ENCODE measurements at regions not wholly inside any gene's neighbourhood (a gene's known extent, or its start where the extent isn't known, plus 50 kb on each side); places are given as distances from the start of the nearest gene placed in this dataset.
"Not testable (repeated sequence)": the region's sequence is repeated elsewhere in the genome, so short reads cannot be mapped to it uniquely, and the experiment has no call there.

DNA sequence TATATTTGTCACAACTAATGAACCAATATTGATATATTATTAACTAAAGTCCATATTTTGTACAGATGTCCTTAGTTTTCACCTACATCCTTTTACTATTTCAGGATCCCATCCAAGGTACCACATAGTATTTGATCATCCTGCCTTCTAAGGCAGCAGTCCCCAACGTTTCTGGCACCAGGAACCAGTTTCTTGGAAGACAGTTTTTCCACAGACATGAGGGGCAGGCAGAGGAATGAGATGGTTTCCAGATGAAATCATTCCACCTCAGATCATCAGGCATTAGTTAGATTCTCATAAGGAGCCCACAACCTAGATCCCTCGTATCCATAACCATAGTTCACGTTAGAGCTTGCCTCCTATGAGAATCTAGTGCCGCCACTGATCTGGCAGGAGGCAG, 82.8 kb upstream of the BCL2L14 start:
- Mint-ChIP-seq H3K4me1 (peaks cover 8% of the 10 kb centered on the region), H3K36me3 (peaks cover 33% of the 10 kb centered on the region), H3K9me3 (ENCODE audit: low read depth) (peaks cover 15% of the 10 kb centered on the region), H3K27me3 (no peaks in the 10 kb centered on the region), H3K27ac (no peak overlapping the region), H3K4me3 (no peak overlapping the region)
- ATAC-seq (no peak), DNase-seq (no peak)
- CTCF ChIA-PET = no interaction called here

DNA sequence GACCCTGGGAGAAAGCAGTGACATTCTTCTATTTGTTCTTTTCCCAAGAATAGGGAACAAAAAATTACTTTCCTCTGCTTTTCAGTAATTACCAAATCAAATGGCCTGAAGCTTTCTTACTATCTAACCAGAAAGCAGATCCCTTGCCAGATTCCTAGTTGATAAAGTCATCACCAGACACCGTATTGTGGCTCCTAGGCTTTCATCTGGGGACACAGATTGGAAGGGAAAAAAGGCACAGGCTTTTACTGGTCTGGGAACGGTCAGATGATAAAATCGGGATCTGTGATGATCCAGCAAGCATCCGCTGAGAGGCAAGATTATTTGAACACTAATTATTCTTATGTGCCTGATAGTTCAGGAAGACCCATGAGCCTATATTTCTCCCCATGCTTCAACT, 79.1 kb upstream of the BCL2L14 start:
- Mint-ChIP-seq H3K27ac (no peak overlapping the region), H3K9me3 (ENCODE audit: low read depth) (peaks cover 8% of the 10 kb centered on the region), H3K27me3 (no peaks in the 10 kb centered on the region), H3K36me3 (peaks cover 21% of the 10 kb centered on the region), H3K4me3 (no peak overlapping the region), H3K4me1 (no peaks in the 10 kb centered on the region)
- DNase-seq (no peak), ATAC-seq (no peak)
- CTCF ChIA-PET = no interaction called here

DNA sequence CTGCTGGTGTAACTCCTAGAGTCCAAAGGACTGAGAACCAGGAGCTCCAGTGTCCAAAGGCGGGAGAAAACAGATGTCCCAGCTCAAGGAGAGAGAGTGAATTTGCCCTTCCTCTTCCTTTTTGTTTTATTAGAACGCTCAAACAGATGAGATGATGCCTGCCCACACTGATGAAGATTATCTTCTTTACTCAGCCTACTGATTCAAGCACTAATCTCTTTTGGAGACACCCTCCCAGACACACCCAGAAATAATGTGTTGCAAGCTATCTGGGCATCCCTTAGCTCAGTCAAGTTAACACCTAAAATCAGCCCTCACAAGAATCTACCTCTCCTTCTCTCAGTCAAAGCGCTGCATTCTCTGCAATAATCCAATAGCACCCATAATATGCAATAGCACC, 78.2 kb upstream of the BCL2L14 start:
- Mint-ChIP-seq H3K9me3 (ENCODE audit: low read depth) (peaks cover 6% of the 10 kb centered on the region), H3K4me1 (no peaks in the 10 kb centered on the region), H3K4me3 (no peak overlapping the region), H3K36me3 (peaks cover 19% of the 10 kb centered on the region), H3K27ac (no peak overlapping the region), H3K27me3 (no peaks in the 10 kb centered on the region)
- ATAC-seq = no peak
- no peak for DNase-seq
- CTCF ChIA-PET = no interaction called here

- H3K36me3 Mint-ChIP-seq = peaks cover 12% of the 10 kb centered on the region
These were observed 72.3 kb upstream of the BCL2L14 start for GRCh38 chr12:11998307-11998943.

GRCh38 chr12:11998944-11999315, 71.8 kb upstream of the BCL2L14 start:
- peaks cover 12% of the 10 kb centered on the region for H3K36me3 Mint-ChIP-seq
- no peaks in the 10 kb centered on the region for H3K27me3 Mint-ChIP-seq
- CTCF ChIA-PET = no interaction called here
- DNase-seq = no peak
- peaks cover 2% of the 10 kb centered on the region for H3K9me3 Mint-ChIP-seq (ENCODE audit: low read depth)
- H3K4me3 Mint-ChIP-seq = no peak overlapping the region
- ATAC-seq = no peak
- peaks cover 17% of the 10 kb centered on the region for H3K4me1 Mint-ChIP-seq
- H3K27ac Mint-ChIP-seq = no peak overlapping the region

More at GRCh38 chr12:11998307-11998943, 72.3 kb upstream of the BCL2L14 start:
- DNase-seq = peak; percentile 71
- H3K4me1 Mint-ChIP-seq = peaks cover 17% of the 10 kb centered on the region
- peak; percentile 45 for ATAC-seq
- H3K4me3 Mint-ChIP-seq; H3K9me3 Mint-ChIP-seq (ENCODE audit: low read depth); H3K27ac Mint-ChIP-seq; H3K27me3 Mint-ChIP-seq: not testable (repeated sequence)
- CTCF ChIA-PET = interaction anchor here (1.2 kb wide), 1 partner anchor 9 kb away, joined by 4 read pairs; no protein-coding TSS in a partner anchor

DNA sequence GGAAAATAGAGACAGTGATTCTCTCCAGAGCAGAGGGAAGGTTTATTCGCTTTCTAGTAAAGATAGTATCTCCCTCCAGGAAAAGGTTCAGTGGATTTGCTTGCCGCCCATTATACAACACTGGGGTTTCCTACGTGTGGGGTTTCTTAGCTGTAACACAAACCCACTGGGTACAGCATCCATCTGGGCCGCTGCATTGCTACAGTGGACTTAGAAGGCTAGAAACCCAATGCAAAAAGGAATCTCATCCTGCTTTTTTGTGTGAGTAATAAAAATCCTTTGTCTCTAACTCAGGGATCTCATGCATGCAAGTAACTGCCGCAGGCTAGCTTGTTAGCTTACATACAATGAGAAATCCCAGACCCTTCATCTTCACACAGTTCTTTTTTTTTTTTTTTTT, 67.1 kb upstream of the BCL2L14 start:
- Mint-ChIP-seq H3K36me3 (peaks cover 12% of the 10 kb centered on the region), H3K9me3 (ENCODE audit: low read depth) (no peaks in the 10 kb centered on the region), H3K4me1 (peaks cover 35% of the 10 kb centered on the region), H3K4me3 (no peak overlapping the region), H3K27me3 (peaks cover 8% of the 10 kb centered on the region), H3K27ac (no peak overlapping the region)
- ATAC-seq (no peak), DNase-seq (no peak)
- CTCF ChIA-PET = interaction anchor here (0.7 to 2.9 kb wide), 3 partner anchors 29 to 422 kb away, joined by 3 to 12 read pairs (median 3); no protein-coding TSS in a partner anchor

DNA sequence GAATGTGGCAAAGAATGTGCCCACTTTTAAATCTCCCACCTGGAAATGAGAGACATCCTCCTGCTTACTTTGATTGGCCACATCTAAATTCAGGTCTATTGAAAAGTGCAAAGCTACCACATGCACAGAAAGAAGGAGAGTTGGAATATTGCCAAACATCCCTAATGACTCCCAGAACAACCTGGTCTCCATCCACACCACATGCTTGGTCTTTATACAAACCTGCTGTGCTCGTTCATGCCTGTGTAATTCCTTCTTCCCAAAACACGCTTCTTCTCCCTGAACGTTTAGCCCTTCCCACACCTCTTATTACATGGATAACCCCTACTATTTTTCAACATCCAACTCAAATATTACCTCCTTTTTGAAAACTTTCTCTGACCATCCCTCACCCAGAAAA, 66.2 kb upstream of the BCL2L14 start:
- peaks cover 8% of the 10 kb centered on the region for H3K27me3 Mint-ChIP-seq
- no peak for DNase-seq
- no peak overlapping the region for H3K4me3 Mint-ChIP-seq
- H3K27ac Mint-ChIP-seq = no peak overlapping the region
- no peaks in the 10 kb centered on the region for H3K9me3 Mint-ChIP-seq (ENCODE audit: low read depth)
- no peak for ATAC-seq
- peaks cover 38% of the 10 kb centered on the region for H3K4me1 Mint-ChIP-seq
- peaks cover 11% of the 10 kb centered on the region for H3K36me3 Mint-ChIP-seq
- CTCF ChIA-PET = interaction anchor here (0.7 to 2.9 kb wide), 2 partner anchors 29 to 72 kb away, joined by 3 to 12 read pairs; no protein-coding TSS in a partner anchor

DNA sequence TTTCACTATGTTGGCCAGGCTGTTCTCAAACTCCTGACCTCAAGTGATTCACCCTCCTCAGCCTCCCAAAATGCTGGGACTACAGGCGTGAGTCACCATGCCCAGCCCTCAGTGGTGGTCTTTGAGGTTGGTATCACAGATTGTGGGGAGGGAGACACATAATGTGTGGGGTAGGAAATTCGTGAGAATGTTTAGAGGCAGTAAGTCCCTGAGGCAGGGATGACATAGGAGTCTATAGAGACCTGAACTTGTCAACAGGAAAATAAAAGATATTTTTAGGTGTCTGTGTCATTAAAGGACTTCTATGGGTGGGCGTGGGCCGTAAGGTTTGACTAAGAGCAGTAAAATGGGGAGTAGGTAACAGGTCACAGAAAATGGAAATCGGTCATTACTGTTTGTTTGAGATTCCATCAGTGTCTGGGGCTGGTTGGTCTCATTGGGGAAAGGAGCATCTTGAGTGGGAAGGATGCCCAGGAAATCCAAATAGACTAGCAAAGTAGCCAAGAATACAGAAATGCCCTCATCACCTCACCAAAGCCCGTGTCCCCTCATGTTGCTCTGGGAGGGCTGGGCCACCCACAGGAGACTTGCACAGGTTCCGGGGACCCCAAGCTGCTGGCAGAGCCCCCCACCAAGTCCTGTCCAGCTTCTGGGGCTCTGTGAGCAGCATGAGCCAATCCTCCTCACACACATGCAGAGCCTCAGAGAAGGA, 63.6 kb upstream of the BCL2L14 start:
- Mint-ChIP-seq H3K4me1 (peaks cover 62% of the 10 kb centered on the region), H3K27ac (peak overlapping the region; percentile 84), H3K27me3 (peaks cover 11% of the 10 kb centered on the region), H3K4me3 (peak overlapping the region; percentile 9), H3K9me3 (ENCODE audit: low read depth) (no peaks in the 10 kb centered on the region), H3K36me3 (peaks cover 9% of the 10 kb centered on the region)
- CTCF ChIA-PET = interaction anchor here (0.6 to 4.7 kb wide), 10 partner anchors 10 to 454 kb away, joined by 4 to 35 read pairs (median 4); no protein-coding TSS in a partner anchor
- DNase-seq = peak; percentile 84
- ATAC-seq = peak; percentile 34

DNA sequence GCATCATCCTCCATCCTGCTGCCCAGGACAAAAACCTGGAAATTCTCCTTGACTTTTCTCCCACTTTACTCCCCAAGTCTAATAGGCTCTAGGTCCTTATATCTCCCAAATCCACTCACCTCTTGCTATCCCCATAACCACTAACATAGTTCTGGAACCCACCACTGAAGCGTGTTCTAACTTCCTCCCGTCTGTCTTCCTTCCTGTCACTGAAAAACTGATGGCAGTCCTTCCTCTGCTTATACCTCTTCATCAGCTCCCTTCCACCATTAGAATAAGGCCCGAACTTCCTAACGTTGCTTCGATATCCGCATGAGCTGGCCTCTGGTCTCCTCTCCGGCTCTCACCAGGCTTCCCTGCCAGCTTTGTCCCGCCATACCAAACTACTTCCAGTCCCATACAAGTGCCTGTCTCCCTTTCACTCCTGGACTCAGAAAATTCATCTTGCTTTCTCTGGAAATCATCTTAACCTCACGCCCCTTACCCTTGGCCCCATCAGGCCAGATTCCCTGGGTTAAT, 63.0 kb upstream of the BCL2L14 start:
- Mint-ChIP-seq H3K36me3 (peaks cover 9% of the 10 kb centered on the region), H3K27me3 (peaks cover 14% of the 10 kb centered on the region), H3K27ac (peak overlapping the region; percentile 84), H3K4me1 (peaks cover 69% of the 10 kb centered on the region), H3K4me3 (no peak overlapping the region), H3K9me3 (ENCODE audit: low read depth) (no peaks in the 10 kb centered on the region)
- CTCF ChIA-PET = interaction anchor here (0.6 to 4.7 kb wide), 10 partner anchors 10 to 454 kb away, joined by 4 to 35 read pairs (median 4); no protein-coding TSS in a partner anchor
- ATAC-seq = no peak
- no peak for DNase-seq

DNA sequence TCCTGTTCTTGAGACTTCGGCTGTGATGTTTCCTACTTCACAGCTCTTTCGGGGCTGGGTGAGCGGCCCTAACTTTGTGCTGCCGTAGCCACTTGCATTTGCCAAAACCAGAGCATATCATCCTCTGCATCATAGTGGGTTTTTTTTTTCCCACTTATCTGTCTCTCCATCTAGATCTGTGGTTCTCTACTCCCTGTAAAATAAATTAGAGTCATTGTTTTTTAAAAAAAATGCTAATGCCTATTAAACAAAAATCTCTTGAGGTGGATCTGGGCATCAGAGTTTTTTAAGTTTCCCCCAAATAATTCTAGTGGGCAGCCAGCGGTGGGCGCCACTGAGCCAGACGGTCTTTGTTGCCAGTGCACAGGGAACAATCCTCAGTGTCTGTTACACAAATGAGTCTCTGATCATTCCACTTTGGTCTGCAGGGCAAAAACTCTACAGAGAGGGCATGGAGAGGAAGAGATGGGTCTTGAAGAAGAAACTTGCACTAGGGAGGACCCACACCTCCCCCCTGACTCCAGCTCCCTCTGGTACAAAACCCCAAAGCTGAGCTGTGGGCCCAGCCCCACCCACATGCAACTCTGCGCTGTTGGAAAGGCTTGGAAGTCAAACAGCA, 62.4 kb upstream of the BCL2L14 start:
- CTCF ChIA-PET = interaction anchor here (0.6 to 4.7 kb wide), 15 partner anchors 11 to 430 kb away, joined by 3 to 35 read pairs (median 4); partner anchors contain the start of gene ETV6
- Mint-ChIP-seq H3K36me3 (peaks cover 12% of the 10 kb centered on the region), H3K4me1 (peaks cover 69% of the 10 kb centered on the region), H3K27me3 (peaks cover 14% of the 10 kb centered on the region), H3K9me3 (ENCODE audit: low read depth) (no peaks in the 10 kb centered on the region), H3K27ac (peak overlapping the region; percentile 84), H3K4me3 (no peak overlapping the region)
- ATAC-seq = no peak
- peak; percentile 65 for DNase-seq

GRCh38 chr12:12008931-12009611, 61.7 kb upstream of the BCL2L14 start:
- peak overlapping the region; percentile 28 for H3K4me3 Mint-ChIP-seq
- DNase-seq = peak; percentile 75

DNA sequence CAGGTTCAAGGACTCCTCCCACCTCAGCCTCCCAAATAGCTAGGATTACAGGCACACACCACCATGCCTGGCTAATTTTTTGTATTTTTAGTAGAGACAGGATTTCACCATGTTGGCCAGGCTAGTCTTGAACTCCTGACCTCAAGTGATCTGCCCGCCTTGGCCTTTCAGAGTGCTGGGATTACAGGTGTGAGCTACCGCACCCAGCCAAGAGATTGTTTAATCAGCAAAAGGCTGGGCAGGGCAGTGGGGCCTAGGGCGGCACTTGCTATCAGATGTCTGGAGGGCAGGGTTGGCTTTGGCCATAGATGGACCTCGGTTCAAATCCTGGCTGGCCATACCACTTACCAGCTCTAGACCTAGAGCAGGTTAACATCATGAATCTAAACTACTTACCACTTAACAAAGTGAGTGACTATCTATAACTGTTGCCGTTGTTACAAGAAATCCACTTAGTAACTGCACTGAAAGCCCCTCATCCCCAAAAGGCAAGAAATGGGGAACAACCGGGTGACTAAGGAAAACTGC, 60.9 kb upstream of the BCL2L14 start:
- not testable (repeated sequence) for H3K9me3 Mint-ChIP-seq (ENCODE audit: low read depth); DNase-seq
- peak; percentile 2 for ATAC-seq

More at GRCh38 chr12:12008931-12009611, 61.7 kb upstream of the BCL2L14 start:
- H3K27me3 Mint-ChIP-seq = peaks cover 14% of the 10 kb centered on the region
- CTCF ChIA-PET = interaction anchor here (0.8 to 4.7 kb wide), 14 partner anchors 8 to 463 kb away, joined by 3 to 35 read pairs (median 4); partner anchors contain the start of gene ETV6
- H3K27ac Mint-ChIP-seq = peak overlapping the region; percentile 84
- peak; percentile 76 for ATAC-seq
- peaks cover 69% of the 10 kb centered on the region for H3K4me1 Mint-ChIP-seq
- no peaks in the 10 kb centered on the region for H3K9me3 Mint-ChIP-seq (ENCODE audit: low read depth)
- peaks cover 12% of the 10 kb centered on the region for H3K36me3 Mint-ChIP-seq

More for the DNA sequence above, 60.9 kb upstream of the BCL2L14 start:
- H3K27me3 Mint-ChIP-seq = not testable (repeated sequence)
- Mint-ChIP-seq H3K4me1 (peaks cover 69% of the 10 kb centered on the region), H3K36me3 (peaks cover 10% of the 10 kb centered on the region), H3K4me3 (peak overlapping the region; percentile 65), H3K27ac (peak overlapping the region; percentile 84)
- CTCF ChIA-PET = interaction anchor here (0.8 to 4.7 kb wide), 13 partner anchors 9 to 464 kb away, joined by 3 to 35 read pairs (median 4); partner anchors contain the start of gene ETV6
